ENCODE measurements at regions not wholly inside any gene's neighbourhood (a gene's known extent, or its start where the extent isn't known, plus 50 kb on each side); places are given as distances from the start of the nearest gene placed in this dataset.

DNA sequence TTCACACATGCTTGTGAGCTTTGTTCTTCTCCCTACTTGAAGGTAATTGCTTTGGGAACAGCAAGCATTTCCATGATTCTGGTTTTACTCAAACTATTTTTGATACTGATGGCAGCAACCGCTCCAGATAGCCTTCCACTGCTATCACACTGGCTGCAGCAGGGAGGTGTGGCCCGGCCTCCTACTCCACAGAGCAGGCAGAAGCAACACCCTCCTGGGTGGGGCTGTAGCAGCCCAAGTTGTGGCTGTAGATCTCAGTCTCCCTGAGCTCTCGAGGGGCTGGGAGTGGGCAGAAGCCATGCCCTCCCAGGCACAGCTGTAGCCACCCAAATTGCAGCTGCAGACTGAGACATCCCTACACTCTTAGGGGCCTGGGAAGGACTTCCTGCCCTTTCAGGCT is 878.8 kb upstream of the GBE1 start:
- Histone ChIP-seq H3K4me2 (ENCODE audit: low read length) (no peak overlapping the region), H3K9ac (no peak overlapping the region), H3K27ac (no peak overlapping the region), H3K4me1 (no peaks in the 10 kb centered on the region), H3K79me2 (no peaks in the 10 kb centered on the region), H3K9me3 (ENCODE audit: control insufficient read depth, low read length) (no peaks in the 10 kb centered on the region), H3K4me3 (ENCODE audit: low read depth, low read length) (no peak overlapping the region), H3K36me3 (ENCODE audit: control insufficient read depth, insufficient read depth, low read length) (no peaks in the 10 kb centered on the region), H2AFZ (no peak overlapping the region), H3K27me3 (ENCODE audit: control insufficient read depth, insufficient read depth, low read length) (no peaks in the 10 kb centered on the region)
- TF ChIP-seq, protein P1, sequence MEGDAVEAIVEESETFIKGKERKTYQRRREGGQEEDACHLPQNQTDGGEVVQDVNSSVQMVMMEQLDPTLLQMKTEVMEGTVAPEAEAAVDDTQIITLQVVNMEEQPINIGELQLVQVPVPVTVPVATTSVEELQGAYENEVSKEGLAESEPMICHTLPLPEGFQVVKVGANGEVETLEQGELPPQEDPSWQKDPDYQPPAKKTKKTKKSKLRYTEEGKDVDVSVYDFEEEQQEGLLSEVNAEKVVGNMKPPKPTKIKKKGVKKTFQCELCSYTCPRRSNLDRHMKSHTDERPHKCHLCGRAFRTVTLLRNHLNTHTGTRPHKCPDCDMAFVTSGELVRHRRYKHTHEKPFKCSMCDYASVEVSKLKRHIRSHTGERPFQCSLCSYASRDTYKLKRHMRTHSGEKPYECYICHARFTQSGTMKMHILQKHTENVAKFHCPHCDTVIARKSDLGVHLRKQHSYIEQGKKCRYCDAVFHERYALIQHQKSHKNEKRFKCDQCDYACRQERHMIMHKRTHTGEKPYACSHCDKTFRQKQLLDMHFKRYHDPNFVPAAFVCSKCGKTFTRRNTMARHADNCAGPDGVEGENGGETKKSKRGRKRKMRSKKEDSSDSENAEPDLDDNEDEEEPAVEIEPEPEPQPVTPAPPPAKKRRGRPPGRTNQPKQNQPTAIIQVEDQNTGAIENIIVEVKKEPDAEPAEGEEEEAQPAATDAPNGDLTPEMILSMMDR (IDR thresholded peaks at IDR 0.05) = no peak

DNA sequence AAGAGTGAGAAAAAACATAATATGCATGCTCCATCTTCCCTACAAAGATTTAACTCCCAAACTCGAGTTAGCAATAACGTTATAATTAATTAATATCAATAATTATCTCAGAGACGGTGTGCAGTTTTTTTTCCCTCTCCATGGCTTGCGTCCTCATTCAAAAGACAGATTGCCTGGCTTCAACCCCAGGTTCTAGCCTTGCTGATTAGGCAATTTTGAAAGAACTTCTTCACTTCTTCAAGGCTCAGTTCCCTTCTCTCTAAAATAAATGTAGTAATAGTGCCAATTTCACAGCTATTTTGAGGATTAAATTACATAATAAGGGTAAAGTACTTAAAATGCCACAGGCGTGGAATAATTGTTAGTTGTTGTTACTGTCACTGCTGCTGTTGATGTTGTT is 876.1 kb upstream of the GBE1 start:
- H3K27me3 ChIP-seq (ENCODE audit: control insufficient read depth, insufficient read depth, low read length) = no peaks in the 10 kb centered on the region
- no peak overlapping the region for H3K4me3 ChIP-seq (ENCODE audit: low read depth, low read length)
- H3K9ac ChIP-seq = no peak overlapping the region
- H3K4me1 ChIP-seq = no peaks in the 10 kb centered on the region
- H2AFZ ChIP-seq = no peak overlapping the region
- no peaks in the 10 kb centered on the region for H3K36me3 ChIP-seq (ENCODE audit: control insufficient read depth, insufficient read depth, low read length)
- H3K9me3 ChIP-seq (ENCODE audit: control insufficient read depth, low read length) = no peaks in the 10 kb centered on the region
- no peak overlapping the region for H3K4me2 ChIP-seq (ENCODE audit: low read length)
- no peak overlapping the region for H3K27ac ChIP-seq
- no peaks in the 10 kb centered on the region for H3K79me2 ChIP-seq
- TF ChIP-seq, protein P1 (IDR thresholded peaks at IDR 0.05) = no peak

DNA sequence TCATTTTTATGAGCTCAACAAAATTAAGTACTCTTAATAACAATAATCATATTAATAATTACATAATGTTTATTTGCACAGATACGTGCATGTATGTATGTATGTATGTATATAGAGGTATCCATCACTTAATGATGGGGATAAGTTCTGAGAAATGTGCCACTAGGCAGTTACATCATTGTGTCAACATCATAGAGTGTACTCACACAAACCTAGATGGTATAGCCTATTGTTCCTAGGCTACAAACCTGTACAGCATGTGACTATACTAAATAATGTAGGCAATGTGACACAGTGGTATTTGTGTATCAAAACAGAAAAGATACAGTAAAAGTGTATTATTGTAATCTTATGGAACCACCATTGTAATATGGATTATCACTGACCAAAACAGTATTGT is 874.7 kb upstream of the GBE1 start:
- no peaks in the 10 kb centered on the region for H3K9me3 ChIP-seq (ENCODE audit: control insufficient read depth, low read length)
- no peak overlapping the region for H3K4me3 ChIP-seq (ENCODE audit: low read depth, low read length)
- H2AFZ ChIP-seq = no peak overlapping the region
- no peak overlapping the region for H3K27ac ChIP-seq
- TF ChIP-seq, protein P1 (IDR thresholded peaks at IDR 0.05) = no peak
- no peak overlapping the region for H3K9ac ChIP-seq
- H3K4me1 ChIP-seq = no peaks in the 10 kb centered on the region
- no peak overlapping the region for H3K4me2 ChIP-seq (ENCODE audit: low read length)
- H3K79me2 ChIP-seq = no peaks in the 10 kb centered on the region
- no peaks in the 10 kb centered on the region for H3K27me3 ChIP-seq (ENCODE audit: control insufficient read depth, insufficient read depth, low read length)
- H3K36me3 ChIP-seq (ENCODE audit: control insufficient read depth, insufficient read depth, low read length) = no peaks in the 10 kb centered on the region

DNA sequence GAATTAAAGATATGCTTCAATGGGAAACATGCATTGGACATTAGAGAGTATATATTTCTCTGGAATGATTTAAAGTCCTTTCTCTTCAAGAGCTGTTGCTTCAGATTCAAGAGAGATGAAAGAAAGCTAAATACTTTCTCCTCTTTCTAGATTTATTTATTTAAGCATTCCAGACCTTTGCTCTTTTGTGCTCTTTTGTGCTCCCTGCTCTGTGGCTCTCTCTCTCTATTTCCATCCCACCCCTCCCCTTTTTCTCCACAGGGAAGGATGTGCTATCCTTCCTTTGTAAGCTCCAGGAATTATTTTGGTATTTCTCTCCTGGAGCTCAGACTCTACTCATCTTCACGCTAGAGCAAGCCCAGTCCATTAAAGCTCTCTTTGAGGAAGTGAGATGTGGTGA is 871.9 kb upstream of the GBE1 start:
- H2AFZ ChIP-seq = no peak overlapping the region
- no peaks in the 10 kb centered on the region for H3K4me1 ChIP-seq
- TF ChIP-seq, protein P1 (IDR thresholded peaks at IDR 0.05) = no peak
- H3K27ac ChIP-seq = no peak overlapping the region
- H3K27me3 ChIP-seq (ENCODE audit: control insufficient read depth, insufficient read depth, low read length) = no peaks in the 10 kb centered on the region
- no peak overlapping the region for H3K9ac ChIP-seq
- H3K9me3 ChIP-seq (ENCODE audit: control insufficient read depth, low read length) = peaks cover 3% of the 10 kb centered on the region
- H3K79me2 ChIP-seq = no peaks in the 10 kb centered on the region
- no peak overlapping the region for H3K4me3 ChIP-seq (ENCODE audit: low read depth, low read length)
- H3K36me3 ChIP-seq (ENCODE audit: control insufficient read depth, insufficient read depth, low read length) = no peaks in the 10 kb centered on the region
- no peak overlapping the region for H3K4me2 ChIP-seq (ENCODE audit: low read length)

DNA sequence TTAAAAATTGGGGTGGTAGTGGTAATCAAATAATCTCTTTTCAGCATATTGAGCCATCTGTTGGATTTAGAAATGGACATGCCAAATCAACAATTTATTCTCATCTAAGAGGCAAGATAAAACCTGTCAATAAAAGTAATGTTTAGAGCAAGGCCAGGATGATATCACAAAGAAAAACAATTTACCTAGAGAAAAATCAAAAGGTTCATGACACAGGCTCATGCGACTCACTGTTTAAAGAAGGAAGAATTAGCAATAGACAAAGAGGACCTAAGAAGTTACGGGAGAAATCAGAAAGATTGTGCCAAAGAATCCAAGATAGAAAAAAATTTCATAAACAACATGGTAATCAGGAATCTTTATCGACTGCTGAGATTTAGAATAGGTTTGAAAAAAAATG is 868.5 kb upstream of the GBE1 start:
- Histone ChIP-seq H3K27ac (no peak overlapping the region), H3K36me3 (ENCODE audit: control insufficient read depth, insufficient read depth, low read length) (no peaks in the 10 kb centered on the region), H3K9me3 (ENCODE audit: control insufficient read depth, low read length) (peaks cover 3% of the 10 kb centered on the region), H3K4me2 (ENCODE audit: low read length) (no peak overlapping the region), H3K4me1 (no peaks in the 10 kb centered on the region), H3K27me3 (ENCODE audit: control insufficient read depth, insufficient read depth, low read length) (no peaks in the 10 kb centered on the region), H3K79me2 (no peaks in the 10 kb centered on the region), H3K4me3 (ENCODE audit: low read depth, low read length) (no peak overlapping the region), H2AFZ (no peak overlapping the region), H3K9ac (no peak overlapping the region)
- TF ChIP-seq, protein P1 (IDR thresholded peaks at IDR 0.05) = no peak
